MM.1S (cell line): ENCODE measurements at regions not wholly inside any gene's neighbourhood (a gene's known extent, or its start where the extent isn't known, plus 50 kb on each side); places are given as distances from the start of the nearest gene placed in this dataset.

Source experiments
- EZH2 ChIP-seq: fragments of 300-600 bp; sonication (generic); optimal IDR thresholded peaks from 2 replicates; pipeline ENCODE3; 2017; ENCODE audit warnings: low read depth, mild to moderate bottlenecking, antibody characterized with exemption, low read length, mixed read lengths
- TF ChIP-seq, protein P1 (sequence below): fragments of 300-600 bp; sonication (generic); IDR thresholded peaks from 2 replicates; pipeline ENCODE4 v1.5.1; 2016; ENCODE audit warnings: antibody characterized with exemption, low read length, mixed read lengths

GRCh38 chr1:244150071-244150470, 99.0 kb downstream of the ZBTB18 start:
- TF ChIP-seq, protein P1, sequence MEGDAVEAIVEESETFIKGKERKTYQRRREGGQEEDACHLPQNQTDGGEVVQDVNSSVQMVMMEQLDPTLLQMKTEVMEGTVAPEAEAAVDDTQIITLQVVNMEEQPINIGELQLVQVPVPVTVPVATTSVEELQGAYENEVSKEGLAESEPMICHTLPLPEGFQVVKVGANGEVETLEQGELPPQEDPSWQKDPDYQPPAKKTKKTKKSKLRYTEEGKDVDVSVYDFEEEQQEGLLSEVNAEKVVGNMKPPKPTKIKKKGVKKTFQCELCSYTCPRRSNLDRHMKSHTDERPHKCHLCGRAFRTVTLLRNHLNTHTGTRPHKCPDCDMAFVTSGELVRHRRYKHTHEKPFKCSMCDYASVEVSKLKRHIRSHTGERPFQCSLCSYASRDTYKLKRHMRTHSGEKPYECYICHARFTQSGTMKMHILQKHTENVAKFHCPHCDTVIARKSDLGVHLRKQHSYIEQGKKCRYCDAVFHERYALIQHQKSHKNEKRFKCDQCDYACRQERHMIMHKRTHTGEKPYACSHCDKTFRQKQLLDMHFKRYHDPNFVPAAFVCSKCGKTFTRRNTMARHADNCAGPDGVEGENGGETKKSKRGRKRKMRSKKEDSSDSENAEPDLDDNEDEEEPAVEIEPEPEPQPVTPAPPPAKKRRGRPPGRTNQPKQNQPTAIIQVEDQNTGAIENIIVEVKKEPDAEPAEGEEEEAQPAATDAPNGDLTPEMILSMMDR, result no peak
- TF ChIP-seq EZH2, result no peak
